SU-DHL-6 (cell line): ENCODE measurements at regions not wholly inside any gene's neighbourhood (a gene's known extent, or its start where the extent isn't known, plus 50 kb on each side); places are given as distances from the start of the nearest gene placed in this dataset.

ENCODE experiments used
- H2AFZ ChIP-seq: fragments of 200-600 bp; sonication (generic); 2 replicates; pipeline ENCODE4 v1.6.1; 2014; ENCODE audit warnings: low read depth, mild to moderate bottlenecking, moderate library complexity, mixed read lengths, antibody characterized with exemption, low read length; ENCODE audit not compliant: severe bottlenecking
- H3F3A ChIP-seq: fragments of 200-600 bp; shearing (Covaris generic); 2 replicates; pipeline ENCODE4 v1.6.0; 2016; ENCODE audit warnings: antibody characterized with exemption, mild to moderate bottlenecking; ENCODE audit not compliant: insufficient read depth
- H3K27ac ChIP-seq: fragments of 200-600 bp; sonication (generic); 2 replicates; pipeline ENCODE4 v1.5.1; 2016; ENCODE audit warnings: low read depth, mild to moderate bottlenecking, low read length, moderate library complexity, mixed read lengths
- H3K27me3 ChIP-seq: fragments of 200-600 bp; sonication (generic), shearing (Covaris generic); 2 replicates; pipeline ENCODE4 v1.6.0; 2014; ENCODE audit warnings: mild to moderate bottlenecking, low read length
- H3K36me3 ChIP-seq: fragments of 200-600 bp; sonication (generic); 2 replicates; pipeline ENCODE4 v1.6.1; 2014; ENCODE audit warnings: mild to moderate bottlenecking, low read length, mixed read lengths
- H3K4me2 ChIP-seq: fragments of 300-600, 200-600 bp; shearing (Covaris generic), sonication (generic); 2 replicates; pipeline ENCODE4 v1.6.0; 2014; ENCODE audit warnings: low read length, low read depth, mild to moderate bottlenecking; ENCODE audit not compliant: poor library complexity, severe bottlenecking
- H3K4me3 ChIP-seq: fragments of 200-600 bp; sonication (generic); 2 replicates; pipeline ENCODE4 v1.5.1; 2014; ENCODE audit warnings: antibody characterized with exemption, low read length, mild to moderate bottlenecking, mixed read lengths; ENCODE audit not compliant: insufficient read depth, poor library complexity, severe bottlenecking
- H3K79me2 ChIP-seq: fragments of 200-600 bp; sonication (generic); 2 replicates; pipeline ENCODE4 v1.6.1; 2014; ENCODE audit warnings: mild to moderate bottlenecking, low read length, moderate library complexity; ENCODE audit not compliant: insufficient read depth
- H3K9ac ChIP-seq: fragments of 200-600 bp; sonication (generic); 2 replicates; pipeline ENCODE4 v1.7.0; 2014; ENCODE audit warnings: mild to moderate bottlenecking, low read length
- H3K9me2 ChIP-seq: fragments of 200-600 bp; sonication (generic); replicated peaks from 2 replicates; pipeline ENCODE4 v1.6.1; 2014; ENCODE audit warnings: low read length; ENCODE audit not compliant: insufficient read depth
- H3K9me3 ChIP-seq: fragments of 200-600 bp; sonication (generic); 2 replicates; pipeline ENCODE4 v1.6.1; 2014; ENCODE audit warnings: low read length, mixed read lengths; ENCODE audit not compliant: insufficient read depth
- H4K20me1 ChIP-seq: fragments of 200-600 bp; sonication (generic); 2 replicates; pipeline ENCODE4 v1.6.1; 2014; ENCODE audit warnings: low read depth, mild to moderate bottlenecking, antibody characterized with exemption, low read length, moderate library complexity, mixed read lengths
- CTCF ChIP-seq: fragments of 200-600 bp; sonication (generic); IDR thresholded peaks from one replicate; pipeline ENCODE4 v1.5.1; 2017; ENCODE audit warnings: antibody characterized with exemption, mild to moderate bottlenecking, low read length, moderate library complexity; ENCODE audit not compliant: insufficient read depth, poor library complexity, severe bottlenecking
- EZH2phosphoT487 ChIP-seq: fragments of 200-600 bp; sonication (generic), shearing (Covaris generic); conservative IDR thresholded peaks from 2 replicates; pipeline ENCODE4 v1.6.1; 2018; ENCODE audit warnings: mild to moderate bottlenecking, antibody characterized with exemption, low read length, moderate library complexity, mixed read lengths

GRCh38 chr6:22845467-22845866 is 276.1 kb downstream of the HDGFL1 start:
- TF ChIP-seq CTCF = no peak
- TF ChIP-seq EZH2phosphoT487 = no peak
- Histone ChIP-seq H3K4me2 (no peak overlapping the region), H2AFZ (no peak overlapping the region), H3K36me3 (no peaks in the 10 kb centered on the region), H3K79me2 (no peaks in the 10 kb centered on the region), H3K9me2 (no peaks in the 10 kb centered on the region), H3K9ac (no peak overlapping the region), H3K4me3 (no peak overlapping the region), H3F3A (no peaks in the 10 kb centered on the region), H3K27me3 (no peaks in the 10 kb centered on the region), H4K20me1 (no peaks in the 10 kb centered on the region), H3K9me3 (no peaks in the 10 kb centered on the region), H3K27ac (no peak overlapping the region)

- H3F3A ChIP-seq = no peaks in the 10 kb centered on the region
- H3K36me3 ChIP-seq = no peaks in the 10 kb centered on the region
- H3K9ac ChIP-seq = no peak overlapping the region
- H3K79me2 ChIP-seq = no peaks in the 10 kb centered on the region
- H3K4me2 ChIP-seq = no peak overlapping the region
- no peak overlapping the region for H3K27ac ChIP-seq
- no peaks in the 10 kb centered on the region for H4K20me1 ChIP-seq
- H3K27me3 ChIP-seq = no peaks in the 10 kb centered on the region
- no peak overlapping the region for H3K4me3 ChIP-seq
- H3K9me3 ChIP-seq = no peaks in the 10 kb centered on the region
- no peak overlapping the region for H2AFZ ChIP-seq
- no peak for TF ChIP-seq CTCF
- no peak for TF ChIP-seq EZH2phosphoT487
- H3K9me2 ChIP-seq = no peaks in the 10 kb centered on the region
Observed at GRCh38 chr6:22848121-22848520, 278.8 kb downstream of the HDGFL1 start.

GRCh38 chr6:22849921-22850320 is 280.6 kb downstream of the HDGFL1 start:
- no peaks in the 10 kb centered on the region for H3K79me2 ChIP-seq
- no peak overlapping the region for H2AFZ ChIP-seq
- TF ChIP-seq CTCF = no peak
- no peak for TF ChIP-seq EZH2phosphoT487
- H3F3A ChIP-seq = no peaks in the 10 kb centered on the region
- no peaks in the 10 kb centered on the region for H3K9me3 ChIP-seq
- no peaks in the 10 kb centered on the region for H3K27me3 ChIP-seq
- H3K27ac ChIP-seq = no peak overlapping the region
- H3K36me3 ChIP-seq = no peaks in the 10 kb centered on the region
- H4K20me1 ChIP-seq = no peaks in the 10 kb centered on the region
- H3K4me2 ChIP-seq = no peak overlapping the region
- no peak overlapping the region for H3K9ac ChIP-seq
- H3K9me2 ChIP-seq = no peaks in the 10 kb centered on the region
- no peak overlapping the region for H3K4me3 ChIP-seq

- Histone ChIP-seq H2AFZ (no peak overlapping the region), H3F3A (no peaks in the 10 kb centered on the region), H3K4me3 (no peak overlapping the region), H4K20me1 (no peaks in the 10 kb centered on the region), H3K9ac (no peak overlapping the region), H3K36me3 (no peaks in the 10 kb centered on the region), H3K9me2 (no peaks in the 10 kb centered on the region), H3K4me2 (no peak overlapping the region), H3K79me2 (no peaks in the 10 kb centered on the region), H3K27me3 (no peaks in the 10 kb centered on the region), H3K27ac (no peak overlapping the region), H3K9me3 (no peaks in the 10 kb centered on the region)
- TF ChIP-seq EZH2phosphoT487 (no peak), CTCF (no peak)
Observed at GRCh38 chr6:22852101-22852500, 282.7 kb downstream of the HDGFL1 start.
